HCT116 (cell line): ENCODE measurements at regions not wholly inside any gene's neighbourhood (a gene's known extent, or its start where the extent isn't known, plus 50 kb on each side); places are given as distances from the start of the nearest gene placed in this dataset.

ENCODE experiments used
- ATF3 ChIP-seq: IDR thresholded peaks from 2 replicates; pipeline ENCODE4 v1.6.1; 2012
- CTCF ChIP-seq, 3 experiments: fragments of 200-600 bp in 1 of 3; sonication (generic) in 1 of 3; IDR thresholded peaks in 2 of 3; conservative IDR thresholded peaks in 1 of 3; 2 replicates each; pipeline ENCODE4 v1.5.1; 2012 to 2017; ENCODE audit warnings: low read depth in 2 of 3, low read length in 2 of 3, antibody characterized with exemption in 1 of 3, borderline replicate concordance in 1 of 3, control low read depth in 1 of 3, mild to moderate bottlenecking in 1 of 3, mixed read lengths in 1 of 3, mixed run types in 1 of 3, moderate library complexity in 1 of 3; ENCODE audit not compliant: insufficient read depth in 1 of 3
- EZH2 ChIP-seq: fragments of 200-600 bp; sonication (generic); IDR thresholded peaks from 2 replicates; pipeline ENCODE4 v1.6.1; 2017; ENCODE audit warnings: antibody characterized with exemption, mixed run types
- EZH2phosphoT487 ChIP-seq: fragments of 200-600 bp; IDR thresholded peaks from 2 replicates; pipeline ENCODE4 v1.6.1; 2018; ENCODE audit warnings: antibody characterized with exemption, borderline replicate concordance
- POLR2A ChIP-seq: IDR thresholded peaks from 2 replicates; pipeline ENCODE4 v1.7.0; 2011; ENCODE audit warnings: borderline replicate concordance; ENCODE audit not compliant: insufficient read depth, insufficient read length; ENCODE audit errors: extremely low read depth
- POLR2AphosphoS5 ChIP-seq: IDR thresholded peaks from 2 replicates; pipeline ENCODE4 v1.6.1; 2011; ENCODE audit warnings: mild to moderate bottlenecking, low read depth, low read length, moderate library complexity
- REST ChIP-seq: IDR thresholded peaks from 2 replicates; pipeline ENCODE4 v1.6.1; 2012; ENCODE audit warnings: low read depth
- SIN3A ChIP-seq: IDR thresholded peaks from 2 replicates; pipeline ENCODE4 v1.6.1; 2012; ENCODE audit warnings: low read depth
- ZBTB33 ChIP-seq: IDR thresholded peaks from 2 replicates; pipeline ENCODE4 v1.6.1; 2011; ENCODE audit warnings: mild to moderate bottlenecking, low read length, moderate library complexity; ENCODE audit not compliant: insufficient replicate concordance; ENCODE audit errors: extremely low read depth
- ZFX ChIP-seq: fragments of 450-650 bp; IDR thresholded peaks from 2 replicates; pipeline ENCODE4 v1.6.1; 2017
- ZNF274 ChIP-seq: fragments of 200-500 bp; sonication (Bioruptor generic); IDR thresholded peaks from 2 replicates; pipeline ENCODE4 v1.6.1; 2014; ENCODE audit warnings: mild to moderate bottlenecking, low read depth, low read length, inconsistent platforms

- TF ChIP-seq EZH2phosphoT487 (no peak), ZFX (no peak), CTCF (IDR thresholded peaks at IDR 0.05 in 2 of 3, conservative IDR thresholded peaks at IDR 0.05 in 1 of 3; ENCODE audit: borderline replicate concordance in 1 of 3, insufficient read depth in 1 of 3, low read depth in 2 of 3, low read length in 2 of 3) (no peak), POLR2AphosphoS5 (no peak), POLR2A (no peak), ZBTB33 (no peak), ATF3 (no peak), ZNF274 (no peak), REST (no peak), SIN3A (no peak), EZH2 (no peak)
These were observed 87.4 kb upstream of the LRRC3B start for GRCh38 chr3:26535151-26535550.
